ENCODE measurements at regions not wholly inside any gene's neighbourhood (a gene's known extent, or its start where the extent isn't known, plus 50 kb on each side); places are given as distances from the start of the nearest gene placed in this dataset.
"Not testable (repeated sequence)": the region's sequence is repeated elsewhere in the genome, so short reads cannot be mapped to it uniquely, and the experiment has no call there.

GRCh38 chr3:40745381-40746106, 220.8 kb downstream of the ZNF621 start:
- intact Hi-C loops (cut with micrococcal nuclease): no loop called here

DNA sequence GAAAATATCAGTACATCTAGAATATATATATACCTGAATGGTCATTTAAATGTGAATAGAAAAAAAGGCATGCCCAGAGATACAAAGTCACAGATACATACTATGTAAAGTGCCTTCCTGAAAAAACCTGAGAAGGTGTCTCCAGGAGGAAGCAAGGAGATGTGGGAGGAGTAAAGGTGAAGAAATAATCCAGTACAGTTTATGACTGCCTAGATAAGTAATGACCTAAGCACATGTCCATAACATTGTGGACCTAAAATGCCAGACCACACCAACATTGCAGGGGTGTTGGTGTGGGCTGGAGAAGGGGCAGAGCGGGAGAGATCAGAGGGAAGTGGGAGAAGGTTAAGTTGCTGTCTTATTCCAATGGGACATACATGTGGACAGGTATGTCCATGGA, 226.9 kb downstream of the ZNF621 start:
- intact Hi-C loops (cut with micrococcal nuclease): no loop called here

DNA sequence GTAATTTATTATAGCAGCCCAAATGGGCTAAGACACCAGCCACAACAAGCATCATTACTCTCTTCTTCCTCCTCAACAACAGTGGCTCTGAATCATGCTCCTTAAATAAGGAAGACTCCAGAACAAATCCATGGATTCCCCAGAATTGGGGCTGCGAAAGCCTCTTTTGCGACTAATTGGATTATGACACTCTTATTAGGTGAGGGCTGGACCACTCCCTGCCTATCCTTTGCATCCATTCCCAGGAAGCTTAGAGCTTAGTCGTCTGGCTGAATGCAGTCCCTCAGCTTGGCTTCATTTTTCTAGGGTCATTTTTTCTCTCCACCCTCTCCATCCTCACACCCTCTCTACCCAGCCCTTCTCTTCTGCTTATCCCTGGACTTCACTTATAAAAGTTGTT, 227.7 kb downstream of the ZNF621 start:
- intact Hi-C loops (cut with micrococcal nuclease): no loop called here

DNA sequence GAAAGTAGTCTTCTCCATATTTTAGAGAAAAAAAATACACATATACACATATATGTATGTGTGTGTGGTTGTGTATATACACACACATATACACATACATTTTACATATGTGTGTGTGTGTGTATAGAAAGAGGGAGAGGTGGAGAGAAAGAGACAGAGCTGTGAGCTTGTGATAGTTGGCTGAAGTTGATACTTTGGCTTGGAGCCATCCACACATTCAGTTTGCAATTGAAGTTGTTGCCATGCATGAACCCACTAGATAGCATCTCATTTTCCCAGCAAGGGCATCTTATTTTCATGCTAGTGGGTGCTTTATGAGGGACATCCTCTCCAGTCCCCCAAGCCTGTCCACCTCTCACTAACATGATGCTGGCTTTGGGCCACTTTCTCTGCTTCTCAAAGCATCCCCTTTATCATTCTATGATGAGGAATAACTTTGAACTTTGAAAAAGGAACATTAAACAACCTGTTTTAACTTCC, 228.6 kb downstream of the ZNF621 start:
- intact Hi-C loops (cut with micrococcal nuclease): no loop called here

DNA sequence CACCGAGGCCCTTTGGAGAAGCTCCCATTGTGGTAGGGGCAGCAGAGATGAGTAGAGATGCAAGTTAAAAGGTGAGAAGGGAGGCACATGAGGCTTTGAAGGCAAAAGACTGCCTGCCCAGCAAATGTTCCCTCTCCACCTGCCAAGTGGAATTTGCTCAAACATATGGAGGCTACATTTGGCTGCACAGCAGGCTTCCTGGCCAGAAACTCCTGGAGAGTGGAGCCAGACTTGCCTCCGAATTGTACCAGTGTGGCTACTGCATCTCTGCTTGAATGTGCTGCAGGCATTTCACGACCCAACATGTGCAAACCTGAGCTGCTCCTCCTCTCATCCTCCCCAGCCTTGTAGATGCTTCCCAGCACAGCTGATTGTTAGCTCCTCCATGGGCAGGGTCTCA, 229.2 kb downstream of the ZNF621 start:
- intact Hi-C loops (cut with micrococcal nuclease): no loop called here

DNA sequence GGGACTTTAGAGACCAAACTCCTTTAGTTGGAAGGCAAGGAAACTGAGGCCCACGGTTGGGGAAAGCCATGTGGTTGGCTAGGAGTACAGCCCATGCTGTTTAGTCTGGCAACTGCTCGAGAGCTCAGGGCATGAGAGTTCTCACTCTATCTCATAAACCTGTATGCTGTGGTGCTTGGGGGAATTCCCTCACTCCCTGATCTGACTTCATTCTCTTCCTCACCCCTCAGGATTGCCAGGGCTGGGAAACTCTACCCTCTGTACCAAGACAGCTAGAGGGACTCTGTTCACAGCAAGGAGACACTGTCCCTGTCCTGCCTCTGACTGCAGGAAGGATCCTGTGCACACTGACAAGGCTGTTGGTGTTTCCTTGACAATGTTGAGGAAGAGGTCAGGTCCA, 230.2 kb downstream of the ZNF621 start:
- intact Hi-C loops (cut with micrococcal nuclease): no loop called here

GRCh38 chr3:40756500-40756899, 231.7 kb downstream of the ZNF621 start:
- intact Hi-C loops (cut with micrococcal nuclease): no loop called here

DNA sequence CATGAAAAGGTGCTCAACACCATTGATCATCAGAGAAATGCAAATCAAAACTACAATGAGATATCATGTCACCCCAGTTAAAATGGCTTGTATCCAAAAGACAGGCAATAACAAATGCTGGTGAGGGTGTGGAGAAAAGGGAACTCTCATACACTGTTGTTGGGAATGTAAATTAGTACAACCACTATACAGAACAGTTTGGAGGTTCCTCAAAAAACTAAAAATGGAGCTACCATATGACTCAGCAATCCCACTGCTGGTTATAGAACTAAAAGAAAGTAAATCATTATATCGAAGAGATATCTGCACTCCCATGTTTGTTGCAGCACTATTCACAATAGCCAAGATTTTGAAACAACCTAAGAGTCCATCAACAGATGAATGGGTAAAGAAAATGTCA, 238.0 kb downstream of the ZNF621 start:
- intact Hi-C loops (cut with micrococcal nuclease): not testable (repeated sequence)

- intact Hi-C loops (cut with micrococcal nuclease): no loop called here
Observed at GRCh38 chr3:40763807-40764206, 239.0 kb downstream of the ZNF621 start.

GRCh38 chr3:40764747-40765146, 240.0 kb downstream of the ZNF621 start:
- intact Hi-C loops (cut with micrococcal nuclease): no loop called here

DNA sequence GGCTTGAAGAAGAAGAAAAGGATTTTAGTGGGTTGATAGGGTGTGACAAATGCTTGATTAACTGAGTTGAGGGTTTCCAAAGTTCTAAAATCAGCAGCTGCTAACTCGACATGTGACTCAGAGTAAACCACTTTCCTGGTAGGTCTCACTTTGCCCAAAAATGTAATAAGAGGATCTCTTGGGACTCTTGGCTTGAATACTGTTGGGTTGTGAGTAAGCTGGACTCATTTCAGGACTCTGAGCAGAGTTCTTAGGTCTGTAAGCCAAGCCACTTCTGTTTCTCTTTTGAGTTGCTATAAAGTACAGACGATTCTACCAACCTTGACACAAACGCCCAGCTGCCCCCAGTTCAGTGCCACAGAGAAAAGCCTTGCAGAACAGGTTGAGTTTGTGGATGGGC, 241.1 kb downstream of the ZNF621 start:
- intact Hi-C loops (cut with micrococcal nuclease): no loop called here

GRCh38 chr3:40766396-40766795, 241.6 kb downstream of the ZNF621 start:
- intact Hi-C loops (cut with micrococcal nuclease): no loop called here

DNA sequence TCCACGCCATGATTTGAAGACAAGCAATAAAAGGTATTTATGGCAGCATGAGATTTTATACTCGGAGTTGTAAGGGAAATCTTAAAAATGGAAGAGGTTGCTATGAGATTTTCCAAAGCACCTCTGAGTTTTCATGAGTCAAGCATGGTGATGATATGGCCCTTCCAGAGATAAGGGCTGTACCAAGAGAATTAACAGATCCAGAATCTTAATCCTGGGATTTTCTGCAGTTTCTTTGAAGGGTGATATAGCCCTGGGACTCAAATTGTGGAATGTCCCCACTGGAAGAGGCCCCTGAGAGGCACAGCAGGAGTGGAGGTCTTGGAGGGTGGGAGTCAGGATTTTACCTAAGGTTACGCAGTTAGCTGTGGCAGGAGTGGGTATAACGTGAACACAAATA, 243.3 kb downstream of the ZNF621 start:
- intact Hi-C loops (cut with micrococcal nuclease): no loop called here

- intact Hi-C loops (cut with micrococcal nuclease): no loop called here
Observed at GRCh38 chr3:40768536-40768935, 243.8 kb downstream of the ZNF621 start.

- intact Hi-C loops (cut with micrococcal nuclease): no loop called here
Observed at GRCh38 chr3:40770061-40770460, 245.3 kb downstream of the ZNF621 start.

DNA sequence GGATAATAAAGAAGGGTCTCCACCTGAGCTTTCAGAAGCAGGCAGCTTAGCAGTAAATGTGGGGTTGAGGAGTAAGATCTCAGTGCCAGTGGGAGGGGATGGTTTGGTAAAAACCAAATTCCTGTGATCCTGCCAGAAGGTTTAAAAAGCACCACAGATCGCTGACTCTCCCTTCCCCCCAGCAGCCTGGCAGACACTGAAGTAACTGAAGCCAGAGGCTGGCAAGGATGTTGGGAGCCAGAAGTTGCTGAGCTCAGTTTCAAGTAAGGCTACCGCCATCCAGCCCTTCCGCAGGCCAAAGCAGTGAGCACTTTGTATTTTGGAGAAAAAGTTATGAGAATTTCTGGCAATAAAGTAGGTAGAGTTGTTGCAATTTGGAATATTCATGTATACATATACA, 246.4 kb downstream of the ZNF621 start:
- intact Hi-C loops (cut with micrococcal nuclease): no loop called here

DNA sequence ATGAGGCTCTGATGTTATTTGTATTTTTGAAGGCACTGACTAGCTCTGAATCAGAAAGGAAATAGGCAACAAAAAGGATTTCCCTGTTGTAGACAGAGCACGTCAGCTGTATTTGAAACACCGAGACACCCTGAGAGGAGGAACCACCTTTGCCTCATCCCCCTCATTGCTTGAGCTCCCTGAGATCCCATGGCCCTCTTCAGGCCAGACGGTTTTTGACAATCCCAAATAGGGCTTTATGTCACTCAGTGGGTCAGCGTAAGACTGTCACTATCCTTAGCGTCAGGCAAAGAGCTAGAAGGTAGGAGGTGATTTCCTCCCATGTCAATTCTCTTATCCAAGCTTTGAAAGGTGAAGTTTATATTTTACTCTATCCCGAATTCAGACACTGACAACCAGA, 254.3 kb downstream of the ZNF621 start:
- intact Hi-C loops (cut with micrococcal nuclease): no loop called here

GRCh38 chr3:40780291-40780924, 255.6 kb downstream of the ZNF621 start:
- intact Hi-C loops (cut with micrococcal nuclease): no loop called here

DNA sequence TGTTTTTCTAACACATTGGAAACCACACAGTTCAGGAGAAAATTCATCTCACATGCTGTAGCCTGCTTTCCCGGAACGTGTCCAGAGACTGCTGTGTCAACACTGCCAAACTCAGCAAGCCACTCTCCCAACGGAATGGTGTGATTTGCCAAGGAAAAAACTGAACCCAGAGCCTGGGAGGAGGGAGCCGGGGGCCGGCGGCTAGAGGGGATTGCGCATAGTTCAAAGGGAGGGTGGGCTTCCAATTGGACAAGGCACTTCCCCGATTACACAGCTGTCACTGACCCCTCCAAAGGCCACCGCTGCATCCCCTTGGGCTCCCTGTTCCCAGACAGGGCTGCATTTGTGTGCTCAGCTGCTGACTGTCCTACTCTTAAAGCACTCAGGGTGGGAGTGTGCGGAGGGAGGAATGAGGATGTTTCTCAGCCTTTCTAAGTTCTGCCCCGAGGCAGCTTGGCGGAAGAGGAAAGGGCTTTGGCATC, 256.2 kb downstream of the ZNF621 start:
- intact Hi-C loops (cut with micrococcal nuclease): no loop called here

- intact Hi-C loops (cut with micrococcal nuclease): no loop called here
Observed at GRCh38 chr3:40782111-40782721, 257.5 kb downstream of the ZNF621 start.

DNA sequence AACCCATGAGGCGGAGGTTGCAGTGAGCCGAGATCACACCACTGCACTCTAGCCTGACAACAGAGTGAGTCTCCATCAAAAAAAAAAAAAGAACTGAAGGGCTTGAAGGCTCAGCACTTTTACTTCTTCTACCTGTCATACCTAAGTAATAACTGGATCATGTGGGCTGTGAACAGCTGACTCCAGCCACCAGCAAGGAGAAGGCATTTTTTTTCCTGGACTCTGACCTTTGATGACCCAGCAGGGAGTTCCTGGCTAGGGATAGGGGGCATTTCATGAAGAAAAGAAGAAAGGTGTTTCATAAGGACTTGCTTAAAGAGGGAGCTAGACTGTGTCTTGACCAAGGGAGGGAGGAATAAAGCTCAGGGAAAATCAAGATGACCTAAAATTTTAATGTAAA, 266.0 kb downstream of the ZNF621 start:
- intact Hi-C loops (cut with micrococcal nuclease): no loop called here

DNA sequence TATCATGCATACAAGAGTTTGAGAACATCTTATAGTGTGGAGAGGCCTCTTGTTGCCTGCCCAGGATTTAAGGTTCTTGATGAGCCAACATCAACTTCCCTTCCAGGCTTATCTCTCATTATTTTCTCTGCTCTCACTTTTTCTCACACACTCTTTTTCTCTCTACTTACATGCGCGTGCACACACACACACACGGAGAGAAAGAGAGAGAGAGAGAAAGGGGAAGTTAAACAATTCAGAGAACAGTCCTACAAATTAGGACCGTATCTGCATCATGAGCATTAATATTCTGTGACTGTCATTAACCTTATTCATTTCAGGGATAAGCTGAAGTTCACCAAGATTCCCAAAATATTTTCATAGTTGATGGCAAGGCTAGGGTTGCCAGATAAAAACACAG, 269.0 kb downstream of the ZNF621 start:
- intact Hi-C loops (cut with micrococcal nuclease): no loop called here

DNA sequence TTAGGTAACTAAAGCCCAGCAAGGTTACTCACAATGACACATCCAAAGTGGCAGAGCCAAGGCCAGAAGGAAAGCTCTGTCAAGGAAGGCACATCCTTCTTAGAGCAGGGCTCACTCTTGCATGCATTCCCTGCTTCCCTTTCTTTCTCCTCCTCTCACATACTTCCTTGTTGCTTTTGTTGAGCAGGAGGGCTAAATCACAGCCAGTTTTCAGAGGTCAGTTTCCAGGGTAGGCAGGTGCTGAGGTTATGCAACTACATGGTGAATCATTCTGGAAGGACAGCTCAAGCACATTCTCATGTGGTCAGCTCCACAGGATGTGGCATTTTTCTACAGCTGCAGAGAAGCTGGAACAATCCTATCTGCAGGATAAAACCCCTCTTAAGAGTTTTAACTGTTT, 275.6 kb downstream of the ZNF621 start:
- intact Hi-C loops (cut with micrococcal nuclease): no loop called here

Measured in T-helper 2 cell treated with Interferon-gamma antibody and Interleukin-4, amounts not matched to agents 100 ng/mL and 5 ng/mL, for 36 hours (primary cell).